ENCODE measurements at regions not wholly inside any gene's neighbourhood (a gene's known extent, or its start where the extent isn't known, plus 50 kb on each side); places are given as distances from the start of the nearest gene placed in this dataset.
"Not testable (repeated sequence)": the region's sequence is repeated elsewhere in the genome, so short reads cannot be mapped to it uniquely, and the experiment has no call there.

DNA sequence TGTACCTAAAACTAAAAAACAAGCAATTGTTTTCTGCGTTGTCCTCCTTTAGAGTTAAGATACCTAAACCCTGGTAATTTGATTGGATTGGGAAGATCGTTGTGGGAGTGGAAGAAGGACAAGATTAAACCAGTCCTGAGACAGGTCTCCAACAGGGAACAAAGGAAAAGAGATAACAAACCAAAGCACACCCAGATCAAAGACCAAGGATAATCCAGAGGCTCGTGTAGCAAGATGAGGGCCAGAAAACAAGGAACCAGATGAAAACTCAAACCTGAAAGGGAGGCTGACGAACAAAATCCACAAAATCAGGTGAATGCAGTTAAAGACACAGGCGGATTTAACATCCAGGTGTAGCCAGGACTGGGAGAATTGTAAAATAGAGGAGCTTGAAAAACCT is 618.1 kb downstream of the SLCO4C1 start:
- CTCF ChIA-PET, result no interaction called here
- no peak for DNase-seq
- H3K36me3 Mint-ChIP-seq (ENCODE audit: low read depth), result no peaks in the 10 kb centered on the region
- POLR2A ChIA-PET, result no interaction called here
- no peaks in the 10 kb centered on the region for H3K9me3 Mint-ChIP-seq
- H3K27ac Mint-ChIP-seq, result no peak overlapping the region
- H3K4me3 Mint-ChIP-seq, result no peak overlapping the region
- no peaks in the 10 kb centered on the region for H3K4me1 Mint-ChIP-seq
- peaks cover 3% of the 10 kb centered on the region for H3K27me3 Mint-ChIP-seq

DNA sequence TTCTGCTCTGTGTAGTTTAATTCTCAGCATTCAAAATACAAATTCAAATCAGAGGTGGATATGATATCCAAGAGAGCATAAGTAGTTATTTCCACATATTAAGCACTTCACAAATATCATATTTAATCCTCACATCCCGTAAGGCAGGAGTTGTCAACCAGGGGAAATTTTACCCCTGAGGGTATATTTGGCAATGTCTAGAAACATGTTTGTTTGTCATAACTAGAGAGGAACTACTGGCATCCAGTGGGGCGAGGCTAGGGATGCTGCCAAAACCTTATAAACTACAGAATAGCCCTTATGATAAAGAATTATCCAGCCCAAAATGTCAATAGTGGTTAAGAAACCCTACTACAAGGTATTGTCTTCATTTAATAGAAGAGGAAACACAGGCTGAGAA is 619.4 kb downstream of the SLCO4C1 start:
- CTCF ChIA-PET, result no interaction called here
- Mint-ChIP-seq H3K9me3 (no peaks in the 10 kb centered on the region), H3K4me1 (no peaks in the 10 kb centered on the region), H3K27me3 (peaks cover 3% of the 10 kb centered on the region), H3K36me3 (ENCODE audit: low read depth) (no peaks in the 10 kb centered on the region), H3K4me3 (no peak overlapping the region), H3K27ac (no peak overlapping the region)
- POLR2A ChIA-PET, result no interaction called here
- no peak for DNase-seq

DNA sequence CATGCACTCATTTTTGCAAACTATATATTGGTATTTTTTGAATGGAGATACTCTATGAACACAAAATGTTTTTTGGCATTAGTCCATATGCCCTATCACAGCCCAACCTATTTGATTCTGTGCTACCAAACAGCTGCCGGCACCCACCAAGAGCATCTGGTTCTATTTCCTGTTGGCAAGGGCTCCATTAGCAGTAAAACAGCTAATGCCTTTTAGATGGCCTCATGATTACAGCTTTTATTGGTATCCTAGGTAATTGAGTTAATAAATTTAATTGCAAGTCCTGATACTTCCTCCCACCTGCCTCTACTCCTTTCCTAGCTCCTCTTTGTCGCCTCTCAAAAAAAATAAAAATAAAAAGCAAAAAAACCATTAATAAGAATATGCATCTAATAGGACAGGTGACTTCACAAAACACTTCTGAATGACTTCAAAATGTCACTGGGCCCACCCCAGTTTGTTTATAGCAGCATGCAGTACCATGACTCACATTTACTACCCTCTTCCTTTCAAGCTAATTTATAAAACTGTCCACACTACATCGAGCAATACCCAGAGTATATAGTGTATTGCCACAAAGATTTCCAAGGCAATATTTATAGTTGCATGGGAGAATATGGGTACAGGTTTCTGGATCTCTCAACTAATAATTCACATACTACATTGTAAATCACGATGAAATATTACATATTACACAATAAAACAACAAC is 620.4 kb downstream of the SLCO4C1 start:
- Mint-ChIP-seq H3K4me3 (no peak overlapping the region), H3K9me3 (no peaks in the 10 kb centered on the region), H3K4me1 (no peaks in the 10 kb centered on the region), H3K27ac (no peak overlapping the region), H3K27me3 (peaks cover 3% of the 10 kb centered on the region), H3K36me3 (ENCODE audit: low read depth) (no peaks in the 10 kb centered on the region)
- ChIA-PET CTCF (no interaction called here), POLR2A (no interaction called here)
- DNase-seq, result no peak

DNA sequence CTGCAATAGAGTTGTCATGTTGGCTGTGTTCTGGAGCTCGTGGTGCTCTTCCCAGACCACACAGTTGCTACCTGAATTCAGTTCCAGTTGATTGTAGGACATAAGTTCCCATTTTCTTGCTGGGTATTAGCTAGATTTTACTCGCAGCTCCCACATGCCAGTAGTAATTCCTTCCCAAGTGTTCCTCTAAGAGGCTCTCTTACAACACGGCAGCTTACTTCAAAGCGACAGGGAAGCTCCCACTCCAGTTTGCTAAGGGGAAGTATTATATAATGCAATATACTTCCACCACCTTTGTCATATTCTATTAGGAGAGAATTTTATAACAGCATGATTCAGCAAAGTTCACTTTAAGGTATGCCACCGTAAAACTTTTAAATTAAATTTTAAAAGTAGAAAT is 623.0 kb downstream of the SLCO4C1 start:
- H3K4me3 Mint-ChIP-seq, result no peak overlapping the region
- no peak for DNase-seq
- ChIA-PET POLR2A (no interaction called here), CTCF (no interaction called here)
- no peaks in the 10 kb centered on the region for H3K4me1 Mint-ChIP-seq
- H3K36me3 Mint-ChIP-seq (ENCODE audit: low read depth), result no peaks in the 10 kb centered on the region
- H3K27me3 Mint-ChIP-seq, result peaks cover 2% of the 10 kb centered on the region
- no peaks in the 10 kb centered on the region for H3K9me3 Mint-ChIP-seq
- H3K27ac Mint-ChIP-seq, result no peak overlapping the region

DNA sequence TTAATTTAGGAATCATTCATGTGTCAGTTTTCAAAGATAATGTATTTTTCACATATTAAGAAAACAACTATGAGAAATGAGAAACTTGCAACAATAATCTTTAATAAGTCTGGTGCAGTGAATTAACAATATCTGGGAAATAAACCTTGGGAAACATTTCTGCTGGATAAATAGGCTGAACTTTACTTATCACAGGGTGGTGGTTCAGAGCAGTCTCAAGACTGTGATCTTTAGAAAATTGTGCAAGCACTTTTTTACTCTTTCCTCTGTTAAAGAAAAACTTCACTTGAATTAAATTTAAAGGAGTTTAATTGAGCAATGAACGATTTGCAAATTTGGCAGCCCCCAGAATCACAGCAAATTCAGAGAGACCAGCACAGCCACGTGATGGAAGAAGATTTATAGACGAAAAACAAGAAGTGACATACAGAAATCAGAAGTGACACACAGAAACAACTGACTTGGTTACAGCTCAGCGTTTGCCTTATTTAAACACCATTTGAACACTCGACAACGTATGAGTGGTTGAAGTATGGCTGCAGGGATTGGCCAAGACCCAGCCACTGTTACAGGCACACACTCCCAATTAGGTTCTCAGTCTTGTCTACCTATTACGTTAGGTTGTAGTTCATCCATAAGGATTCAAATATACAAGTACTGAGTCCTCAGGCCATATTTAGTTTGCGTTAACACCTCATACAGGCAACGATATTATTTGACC is 631.9 kb downstream of the SLCO4C1 start:
- POLR2A ChIA-PET, result interaction anchor here (0.6 kb wide), 1 partner anchor 194 kb away, joined by 3 read pairs; no protein-coding TSS in a partner anchor
- Mint-ChIP-seq H3K4me3 (no peak overlapping the region), H3K27ac (no peak overlapping the region), H3K27me3 (no peaks in the 10 kb centered on the region), H3K9me3 (no peaks in the 10 kb centered on the region), H3K36me3 (ENCODE audit: low read depth) (no peaks in the 10 kb centered on the region), H3K4me1 (no peaks in the 10 kb centered on the region)
- CTCF ChIA-PET, result no interaction called here
- no peak for DNase-seq

DNA sequence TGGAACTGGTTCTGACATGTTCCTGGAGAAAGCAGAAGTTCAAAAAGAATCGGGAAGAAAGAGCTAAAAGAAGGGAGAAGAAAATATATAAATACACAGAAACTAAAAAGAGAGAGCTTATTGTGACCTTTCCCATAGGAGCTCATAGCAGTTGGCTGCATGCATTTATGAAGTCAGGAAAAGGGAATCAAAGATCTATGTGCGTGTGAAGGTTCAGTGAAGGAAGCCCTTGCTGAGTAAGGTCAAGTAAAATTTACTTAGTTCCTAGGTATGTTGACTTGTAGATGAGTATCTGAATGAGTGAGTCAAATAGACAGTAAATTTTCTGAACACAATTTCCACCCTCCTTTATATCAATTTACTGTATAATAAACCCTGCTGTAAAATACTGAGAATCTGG is 632.5 kb downstream of the SLCO4C1 start:
- no peak overlapping the region for H3K27ac Mint-ChIP-seq
- ChIA-PET CTCF (no interaction called here), POLR2A (interaction anchor here (0.6 kb wide), 1 partner anchor 193 kb away, joined by 3 read pairs; no protein-coding TSS in a partner anchor)
- no peaks in the 10 kb centered on the region for H3K9me3 Mint-ChIP-seq
- no peaks in the 10 kb centered on the region for H3K27me3 Mint-ChIP-seq
- H3K36me3 Mint-ChIP-seq (ENCODE audit: low read depth), result no peaks in the 10 kb centered on the region
- DNase-seq, result no peak
- no peaks in the 10 kb centered on the region for H3K4me1 Mint-ChIP-seq
- no peak overlapping the region for H3K4me3 Mint-ChIP-seq

DNA sequence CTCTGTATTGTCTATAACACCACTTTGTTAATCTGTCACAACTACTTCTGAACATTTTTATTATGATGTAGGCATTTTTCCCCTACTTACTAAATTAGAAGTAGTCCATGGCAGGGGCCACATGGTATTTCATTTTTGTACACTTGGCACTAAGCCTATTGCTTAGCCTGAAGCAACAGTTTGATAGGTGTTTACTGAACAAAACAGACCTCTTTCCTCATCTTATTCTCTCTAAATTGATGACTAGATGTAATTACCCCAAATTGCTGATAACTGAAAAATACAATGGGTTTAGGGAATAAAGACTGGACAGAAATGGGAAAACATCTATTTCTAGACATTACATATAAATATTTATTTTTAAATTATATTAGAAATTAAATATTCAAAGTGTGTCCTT is 633.8 kb downstream of the SLCO4C1 start:
- Mint-ChIP-seq H3K9me3 (no peaks in the 10 kb centered on the region), H3K27me3 (no peaks in the 10 kb centered on the region), H3K27ac (no peak overlapping the region), H3K4me3 (no peak overlapping the region), H3K4me1 (no peaks in the 10 kb centered on the region), H3K36me3 (ENCODE audit: low read depth) (no peaks in the 10 kb centered on the region)
- no peak for DNase-seq
- ChIA-PET POLR2A (no interaction called here), CTCF (no interaction called here)

DNA sequence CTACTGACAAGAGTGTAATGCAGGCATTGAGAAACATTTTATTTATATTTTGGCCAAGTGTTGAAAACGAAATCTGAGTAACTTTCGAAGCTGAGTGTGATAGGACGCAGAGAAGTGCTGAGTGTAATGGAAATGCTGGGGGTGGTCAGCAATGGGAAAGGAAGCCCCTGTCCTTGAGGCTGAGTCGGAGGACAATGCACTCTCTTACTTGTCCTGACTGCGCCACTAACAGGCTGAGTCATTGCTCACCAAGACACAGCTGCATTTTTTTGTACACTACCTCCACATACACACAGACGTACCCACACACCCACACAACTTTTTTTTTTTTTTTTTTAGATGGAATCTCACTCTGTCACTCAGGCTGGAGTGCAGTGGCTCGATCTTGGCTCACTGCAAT is 637.7 kb downstream of the SLCO4C1 start:
- Mint-ChIP-seq H3K27me3 (no peaks in the 10 kb centered on the region), H3K4me3 (no peak overlapping the region), H3K36me3 (ENCODE audit: low read depth) (no peaks in the 10 kb centered on the region), H3K27ac (no peak overlapping the region), H3K9me3 (no peaks in the 10 kb centered on the region), H3K4me1 (no peaks in the 10 kb centered on the region)
- ChIA-PET CTCF (no interaction called here), POLR2A (no interaction called here)
- DNase-seq, result no peak

DNA sequence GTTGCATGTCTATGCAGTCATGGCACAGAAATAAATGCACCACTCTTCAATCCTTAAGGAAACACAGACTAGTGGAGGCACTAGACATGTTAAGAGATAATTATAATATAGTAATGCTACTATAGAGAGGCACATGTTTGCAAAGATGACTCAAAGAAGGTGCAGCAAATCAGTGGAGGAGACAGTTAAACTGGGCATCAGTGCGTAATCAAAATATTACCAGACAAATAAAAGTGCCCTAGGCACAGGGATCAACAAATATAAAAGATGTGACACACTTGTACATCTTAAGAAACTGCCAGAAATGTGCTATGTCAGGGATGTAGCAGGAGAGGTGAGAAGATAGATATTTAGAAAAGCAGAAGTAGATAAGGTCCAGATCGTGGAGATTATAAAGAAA is 642.1 kb downstream of the SLCO4C1 start:
- CTCF ChIA-PET, result no interaction called here

DNA sequence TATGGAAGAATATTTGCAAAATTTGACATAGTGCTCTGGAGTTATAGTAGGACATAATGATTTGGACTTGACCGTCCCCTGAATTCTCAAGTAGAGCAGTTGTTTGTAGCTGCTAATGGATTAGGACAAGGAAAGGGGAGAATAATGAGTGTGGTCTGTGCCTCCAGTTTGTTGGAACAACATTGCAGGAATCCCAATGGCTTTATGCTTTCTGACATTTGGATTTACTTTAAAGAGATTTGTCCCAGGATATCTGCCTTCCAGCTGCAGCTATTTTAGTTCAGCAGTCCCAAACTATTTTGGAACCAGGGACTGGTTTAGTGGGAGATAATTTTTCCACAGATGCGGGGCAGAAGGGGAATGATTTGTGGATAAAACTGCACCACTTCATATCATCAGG is 648.2 kb downstream of the SLCO4C1 start:
- no peak overlapping the region for H3K27ac Mint-ChIP-seq
- no peaks in the 10 kb centered on the region for H3K36me3 Mint-ChIP-seq (ENCODE audit: low read depth)
- no peaks in the 10 kb centered on the region for H3K4me1 Mint-ChIP-seq
- ChIA-PET CTCF (no interaction called here), POLR2A (no interaction called here)
- no peaks in the 10 kb centered on the region for H3K9me3 Mint-ChIP-seq
- no peak overlapping the region for H3K4me3 Mint-ChIP-seq
- H3K27me3 Mint-ChIP-seq, result no peaks in the 10 kb centered on the region
- DNase-seq, result no peak

More for the DNA sequence above, 642.1 kb downstream of the SLCO4C1 start:
- POLR2A ChIA-PET, result no interaction called here
- H3K4me1 Mint-ChIP-seq, result no peaks in the 10 kb centered on the region
- no peaks in the 10 kb centered on the region for H3K27me3 Mint-ChIP-seq
- H3K4me3 Mint-ChIP-seq, result no peak overlapping the region
- no peak for DNase-seq
- no peaks in the 10 kb centered on the region for H3K9me3 Mint-ChIP-seq
- no peaks in the 10 kb centered on the region for H3K36me3 Mint-ChIP-seq (ENCODE audit: low read depth)
- no peak overlapping the region for H3K27ac Mint-ChIP-seq

DNA sequence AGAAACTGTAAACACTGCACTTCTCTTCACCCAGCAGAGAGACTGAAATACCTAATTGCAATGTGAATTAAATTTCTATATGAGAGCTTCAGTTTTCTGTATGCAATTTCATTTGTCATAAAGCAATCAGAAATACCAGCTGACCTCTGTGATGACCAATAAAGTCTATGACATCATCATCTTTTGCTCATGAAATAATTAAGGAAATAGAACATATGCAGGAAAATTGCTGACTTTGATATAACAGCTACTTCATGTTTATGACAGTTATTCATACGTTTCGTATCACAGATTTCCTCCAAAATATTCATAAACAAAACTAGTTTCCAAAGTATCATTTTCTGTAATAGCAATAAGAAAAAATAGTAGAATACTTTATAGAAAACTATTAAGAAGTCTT is 652.3 kb downstream of the SLCO4C1 start:
- no peak for DNase-seq
- H3K27me3 Mint-ChIP-seq, result no peaks in the 10 kb centered on the region
- H3K4me1 Mint-ChIP-seq, result no peaks in the 10 kb centered on the region
- H3K36me3 Mint-ChIP-seq (ENCODE audit: low read depth), result no peaks in the 10 kb centered on the region
- H3K4me3 Mint-ChIP-seq, result no peak overlapping the region
- POLR2A ChIA-PET, result no interaction called here
- no peak overlapping the region for H3K27ac Mint-ChIP-seq
- CTCF ChIA-PET, result no interaction called here
- H3K9me3 Mint-ChIP-seq, result no peaks in the 10 kb centered on the region

DNA sequence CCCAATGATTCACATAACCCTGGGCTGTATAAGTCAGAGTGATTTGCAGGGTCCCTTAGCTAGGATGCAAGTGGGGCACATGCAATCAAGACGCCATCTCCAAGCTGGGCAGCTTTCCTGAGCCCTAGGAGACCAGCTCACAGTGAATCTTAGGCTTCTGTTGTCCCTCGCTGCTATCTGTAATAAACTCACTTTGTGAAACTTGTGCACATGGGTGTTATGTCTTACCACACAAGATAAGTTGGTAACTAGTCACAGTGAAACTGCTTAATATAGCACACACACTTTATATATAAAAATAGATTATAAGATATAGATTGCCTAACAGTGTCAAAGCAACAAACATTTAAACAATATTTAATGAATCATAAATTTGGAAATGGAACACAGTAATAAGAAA is 658.5 kb downstream of the SLCO4C1 start:
- Mint-ChIP-seq H3K9me3 (no peaks in the 10 kb centered on the region), H3K27me3 (no peaks in the 10 kb centered on the region), H3K4me3 (no peak overlapping the region), H3K27ac (no peak overlapping the region), H3K36me3 (ENCODE audit: low read depth) (no peaks in the 10 kb centered on the region), H3K4me1 (no peaks in the 10 kb centered on the region)
- ChIA-PET CTCF (no interaction called here), POLR2A (no interaction called here)
- no peak for DNase-seq

DNA sequence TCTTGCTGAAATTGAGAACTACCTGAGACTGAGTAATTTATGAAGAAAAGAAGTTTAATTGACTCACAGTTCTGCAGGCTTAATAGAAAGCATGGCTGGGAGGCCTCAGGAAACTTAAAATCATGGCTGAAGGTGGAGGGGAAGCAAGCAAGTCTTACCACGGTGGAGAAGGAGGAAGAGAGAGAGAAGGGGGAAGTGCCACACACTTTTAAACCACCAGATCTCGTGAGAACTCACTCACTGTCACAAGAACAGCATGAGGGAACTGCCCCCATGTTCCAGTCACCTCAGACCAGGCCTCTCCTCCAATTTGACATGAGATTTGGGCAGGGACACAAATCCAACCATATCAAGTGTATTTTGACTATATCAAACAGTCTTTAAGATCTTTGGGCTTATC is 668.3 kb downstream of the SLCO4C1 start:
- CTCF ChIA-PET, result not testable (repeated sequence)

DNA sequence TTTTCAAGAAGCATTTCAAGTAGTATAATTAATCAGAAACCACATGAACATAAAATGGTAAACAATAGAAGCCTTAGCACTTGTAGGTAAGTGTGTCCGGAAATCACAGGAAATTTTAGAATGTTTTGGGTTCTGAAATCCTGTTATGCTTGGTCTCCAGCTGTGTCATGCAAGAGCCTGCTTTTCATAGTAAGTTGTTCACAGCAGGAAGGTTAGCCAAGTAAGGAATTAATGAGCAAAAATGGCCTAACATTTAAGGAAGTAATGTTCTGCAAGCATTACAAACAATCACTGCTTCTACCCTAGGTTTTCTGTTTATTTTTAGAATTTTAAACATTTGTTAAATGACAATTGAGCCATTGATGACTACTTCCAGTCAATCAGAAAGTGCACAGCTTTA is 669.5 kb downstream of the SLCO4C1 start:
- Mint-ChIP-seq H3K27me3 (no peaks in the 10 kb centered on the region), H3K9me3 (no peaks in the 10 kb centered on the region), H3K4me1 (no peaks in the 10 kb centered on the region), H3K36me3 (ENCODE audit: low read depth) (no peaks in the 10 kb centered on the region), H3K4me3 (no peak overlapping the region), H3K27ac (no peak overlapping the region)
- ChIA-PET CTCF (no interaction called here), POLR2A (no interaction called here)
- no peak for DNase-seq

More for the DNA sequence above, 668.3 kb downstream of the SLCO4C1 start:
- H3K4me1 Mint-ChIP-seq; H3K27me3 Mint-ChIP-seq; H3K27ac Mint-ChIP-seq; H3K9me3 Mint-ChIP-seq; H3K4me3 Mint-ChIP-seq; H3K36me3 Mint-ChIP-seq (ENCODE audit: low read depth); POLR2A ChIA-PET; DNase-seq: not testable (repeated sequence)
